B cell (primary cell): ENCODE measurements at regions not wholly inside any gene's neighbourhood (a gene's known extent, or its start where the extent isn't known, plus 50 kb on each side); places are given as distances from the start of the nearest gene placed in this dataset.

ENCODE experiments used
- EZH2 ChIP-seq: IDR thresholded peaks from 2 replicates; pipeline ENCODE4 v1.6.1; 2012; ENCODE audit warnings: borderline replicate concordance, low read depth, mild to moderate bottlenecking, moderate library complexity, low read length; ENCODE audit not compliant: insufficient read depth, poor library complexity, severe bottlenecking
- TF ChIP-seq, protein P1 (sequence below): fragments of 200-600 bp; IDR thresholded peaks from one replicate; pipeline ENCODE4 v1.8.0; 2022; ENCODE audit warnings: antibody characterized with exemption, mild to moderate bottlenecking

DNA sequence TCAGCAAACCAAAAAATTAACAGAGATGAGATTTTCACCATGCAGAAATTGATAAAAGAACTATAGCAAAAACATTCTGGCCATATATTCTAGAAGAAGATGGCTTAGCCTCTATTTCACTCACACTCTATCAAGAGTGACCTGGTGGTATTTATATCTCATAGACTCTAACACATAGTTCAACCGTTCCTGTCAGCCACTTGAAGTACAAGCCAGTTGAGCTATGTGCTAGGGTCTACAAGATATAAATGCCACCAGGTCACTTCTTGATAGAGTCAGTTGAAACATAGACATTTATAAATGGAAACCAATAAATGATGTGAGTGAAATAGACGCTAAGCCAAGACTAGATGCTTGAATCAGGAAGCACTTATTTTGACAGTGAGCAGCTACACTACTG is 836.7 kb upstream of the EPHA5 start:
- TF ChIP-seq, protein P1, sequence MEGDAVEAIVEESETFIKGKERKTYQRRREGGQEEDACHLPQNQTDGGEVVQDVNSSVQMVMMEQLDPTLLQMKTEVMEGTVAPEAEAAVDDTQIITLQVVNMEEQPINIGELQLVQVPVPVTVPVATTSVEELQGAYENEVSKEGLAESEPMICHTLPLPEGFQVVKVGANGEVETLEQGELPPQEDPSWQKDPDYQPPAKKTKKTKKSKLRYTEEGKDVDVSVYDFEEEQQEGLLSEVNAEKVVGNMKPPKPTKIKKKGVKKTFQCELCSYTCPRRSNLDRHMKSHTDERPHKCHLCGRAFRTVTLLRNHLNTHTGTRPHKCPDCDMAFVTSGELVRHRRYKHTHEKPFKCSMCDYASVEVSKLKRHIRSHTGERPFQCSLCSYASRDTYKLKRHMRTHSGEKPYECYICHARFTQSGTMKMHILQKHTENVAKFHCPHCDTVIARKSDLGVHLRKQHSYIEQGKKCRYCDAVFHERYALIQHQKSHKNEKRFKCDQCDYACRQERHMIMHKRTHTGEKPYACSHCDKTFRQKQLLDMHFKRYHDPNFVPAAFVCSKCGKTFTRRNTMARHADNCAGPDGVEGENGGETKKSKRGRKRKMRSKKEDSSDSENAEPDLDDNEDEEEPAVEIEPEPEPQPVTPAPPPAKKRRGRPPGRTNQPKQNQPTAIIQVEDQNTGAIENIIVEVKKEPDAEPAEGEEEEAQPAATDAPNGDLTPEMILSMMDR = no peak
- TF ChIP-seq EZH2 = no peak
